GM12878 (cell line): ENCODE measurements at regions not wholly inside any gene's neighbourhood (a gene's known extent, or its start where the extent isn't known, plus 50 kb on each side); places are given as distances from the start of the nearest gene placed in this dataset.

Experiments used
- ATAC-seq: fragments of 200-7000 bp; cut with Tn5 transposase; 3 replicates; pipeline ENCODE4 v1.9.1; 2020; ENCODE audit warnings: mild to moderate bottlenecking, moderate library complexity
- BruUV-seq: library from RNA; stranded (reverse); fragments of 400-500 nt; replicated peaks from 2 replicates; lab custom pipeline; 2021; lab: Mats Ljungman, UMichigan
- CTCF ChIA-PET: fragments of 300-600 bp; sonication (Branson Sonifier 250); formaldehyde crosslinking; extraction: SDS; loops from one replicate; lab custom pipeline; 2021; ENCODE audit warnings: inconsistent platforms; lab: Yijun Ruan, JAX
- POLR2A ChIA-PET: fragments of 350-600 bp; formaldehyde crosslinking; extraction: SDS; loops from one replicate; lab custom pipeline; 2021; ENCODE audit warnings: inconsistent platforms; lab: Charles Lee
- RAD21 ChIA-PET: fragments of 300-600 bp; sonication (Branson Sonifier 250); formaldehyde crosslinking; loops from one replicate; lab custom pipeline; 2023; ENCODE audit warnings: antibody characterized with exemption; ENCODE audit not compliant: unreplicated experiment; lab: Charles Lee
- SMC1A ChIA-PET: fragments of 300-600 bp; sonication (Branson Sonifier 250); formaldehyde crosslinking; loops from one replicate; lab custom pipeline; 2023; ENCODE audit not compliant: unreplicated experiment, uncharacterized antibody; lab: Charles Lee
- DNase-seq: peaks from one replicate; pipeline ENCODE4 v3.0.0-alpha.2; 2011; ENCODE audit warnings: low read depth, low spot score
- FAIRE-seq: peaks from 3 replicates; lab custom pipeline; 2011; peaks lifted over from hg19 to GRCh38; lab: Jason Lieb, UNC
- H2AFZ ChIP-seq: 2 replicates; pipeline ENCODE4 v1.6.0; 2011; ENCODE audit warnings: low read depth, low read length, control low read depth; ENCODE audit not compliant: control insufficient read depth
- H3K27ac ChIP-seq: 2 replicates; pipeline ENCODE4 v1.5.1; 2011; ENCODE audit warnings: control low read depth; ENCODE audit not compliant: control insufficient read depth, insufficient read depth
- H3K27me3 ChIP-seq, 2 experiments: replicated peaks in 1 of 2; 2 replicates each; pipeline versions ENCODE4 v1.6.0 to v1.6.1; 2011; ENCODE audit warnings: low read length in 1 of 2; ENCODE audit not compliant: control insufficient read depth in 2 of 2, insufficient read depth in 2 of 2
- H3K36me3 ChIP-seq, 2 experiments: 2 replicates each; pipeline ENCODE4 v1.5.1; 2011; ENCODE audit warnings: low read length in 1 of 2; ENCODE audit not compliant: control insufficient read depth in 2 of 2, insufficient read depth in 2 of 2
- H3K4me1 ChIP-seq: 2 replicates; pipeline ENCODE4 v1.6.1; 2011; ENCODE audit warnings: mild to moderate bottlenecking, low read length, moderate library complexity, mixed read lengths; ENCODE audit not compliant: control insufficient read depth, insufficient read depth
- H3K4me2 ChIP-seq: 2 replicates; pipeline ENCODE4 v1.6.0; 2011; ENCODE audit warnings: control low read depth; ENCODE audit not compliant: control insufficient read depth, insufficient read depth
- H3K4me3 ChIP-seq: fragments of 200-600 bp; sonication (generic); 2 replicates; pipeline ENCODE4 v1.5.1; 2016
- H3K79me2 ChIP-seq: 2 replicates; pipeline ENCODE4 v1.6.0; 2011; ENCODE audit warnings: low read length; ENCODE audit not compliant: control insufficient read depth, insufficient read depth
- H3K9ac ChIP-seq: 2 replicates; pipeline ENCODE4 v1.8.0; 2011; ENCODE audit warnings: low read length, control low read depth, mixed read lengths; ENCODE audit not compliant: control insufficient read depth, insufficient read depth
- H3K9me3 ChIP-seq: replicated peaks from 3 replicates; pipeline ENCODE4 v1.5.1; 2011; ENCODE audit warnings: mild to moderate bottlenecking, low read length; ENCODE audit not compliant: control insufficient read depth, insufficient read depth
- H4K20me1 ChIP-seq: 2 replicates; pipeline ENCODE4 v1.6.0; 2011; ENCODE audit not compliant: control insufficient read depth, insufficient read depth
- ASH2L ChIP-seq: fragments of 300-600, 200-600 bp; sonication (generic); IDR thresholded peaks from 2 replicates; pipeline ENCODE4 v1.6.1; 2017; ENCODE audit warnings: low read depth, mild to moderate bottlenecking, borderline replicate concordance
- BACH1 ChIP-seq: fragments of 450-650 bp; IDR thresholded peaks from 2 replicates; pipeline ENCODE4 v1.6.1; 2017; ENCODE audit warnings: mild to moderate bottlenecking, borderline replicate concordance
- BCL11A ChIP-seq: IDR thresholded peaks from 2 replicates; pipeline ENCODE4 v1.6.1; 2011; ENCODE audit warnings: low read depth, low read length
- BCL3 ChIP-seq: IDR thresholded peaks from 2 replicates; pipeline ENCODE4 v1.6.1; 2011; ENCODE audit warnings: borderline replicate concordance, low read depth, mild to moderate bottlenecking, moderate library complexity, low read length; ENCODE audit not compliant: insufficient read depth, poor library complexity, severe bottlenecking
- CEBPB ChIP-seq, 2 experiments: fragments of 150-350 bp in 1 of 2; IDR thresholded peaks; 2 replicates each; pipeline ENCODE4 v1.6.1; 2012 to 2014; ENCODE audit warnings: low read depth in 2 of 2, low read length in 2 of 2, borderline replicate concordance in 1 of 2, inconsistent platforms in 1 of 2
- CHD1 ChIP-seq: IDR thresholded peaks from 2 replicates; pipeline ENCODE4 v1.6.1; 2012; ENCODE audit warnings: low read depth, low read length, improper control_type of control experiment
- JUND ChIP-seq: IDR thresholded peaks from 2 replicates; pipeline ENCODE4 v1.6.1; 2012; ENCODE audit warnings: low read depth, mild to moderate bottlenecking, low read length, improper control_type of control experiment, moderate library complexity
- NFXL1 ChIP-seq: fragments of 450-650 bp; IDR thresholded peaks from 2 replicates; pipeline ENCODE4 v1.6.1; 2017; ENCODE audit warnings: antibody characterized with exemption, mild to moderate bottlenecking, borderline replicate concordance
- NR2F1 ChIP-seq: fragments of 450-650 bp; conservative IDR thresholded peaks from 2 replicates; pipeline ENCODE4 v1.6.1; 2017; ENCODE audit warnings: mild to moderate bottlenecking
- POLR2AphosphoS5 ChIP-seq: IDR thresholded peaks from 2 replicates; pipeline ENCODE4 v1.6.1; 2011; ENCODE audit warnings: mild to moderate bottlenecking, low read length, inconsistent platforms
- RAD51 ChIP-seq: fragments of 450-650 bp; IDR thresholded peaks from 2 replicates; pipeline ENCODE4 v1.6.1; 2016; ENCODE audit warnings: moderate library complexity, mild to moderate bottlenecking, inconsistent platforms
- SIX5 ChIP-seq: IDR thresholded peaks from 2 replicates; pipeline ENCODE4 v1.6.1; 2011; ENCODE audit warnings: mild to moderate bottlenecking, low read depth, low read length, moderate library complexity; ENCODE audit not compliant: severe bottlenecking
- SP1 ChIP-seq: IDR thresholded peaks from one replicate; pipeline ENCODE4 v1.6.1; 2011; ENCODE audit warnings: low read depth, low read length
- SREBF2 ChIP-seq: IDR thresholded peaks from 2 replicates; pipeline ENCODE4 v1.6.1; 2012; ENCODE audit warnings: mild to moderate bottlenecking, low read length
- WGBS: methylation state at CpG from one replicate; pipeline ENCODE4 v1.1.6; 2016; ENCODE audit warnings: low lambda C conversion rate; ENCODE audit not compliant: insufficient replicate concordance, insufficient coverage; ENCODE audit errors: missing lambda C conversion rate; 5-methylcytosine and 5-hydroxymethylcytosine counted together
- in situ Hi-C: fragments of 300-500 bp; cut with MboI; formaldehyde crosslinking; loops from 9 replicates; pipeline ENCODE4 v1.14.3; 2018; ENCODE audit warnings: mixed read lengths
- intact Hi-C: fragments of 100-400 bp; cut with micrococcal nuclease; formaldehyde crosslinking; loops from one replicate; pipeline ENCODE4 v1.14.2; 2022; ENCODE audit not compliant: unreplicated experiment
- TF ChIP-seq, protein P1 (sequence below): IDR thresholded peaks from 2 replicates; pipeline ENCODE4 v1.6.1; 2011; ENCODE audit warnings: mild to moderate bottlenecking, low read depth, low read length, moderate library complexity; ENCODE audit not compliant: insufficient replicate concordance
- TF ChIP-seq, protein P2 (sequence below): IDR thresholded peaks from 2 replicates; pipeline ENCODE4 v1.6.1; 2012; ENCODE audit warnings: low read length, inconsistent platforms
- TF ChIP-seq, protein P3 (sequence below): fragments of 450-650 bp; IDR thresholded peaks from 2 replicates; pipeline ENCODE4 v1.6.1; 2016; ENCODE audit warnings: mild to moderate bottlenecking

DNA sequence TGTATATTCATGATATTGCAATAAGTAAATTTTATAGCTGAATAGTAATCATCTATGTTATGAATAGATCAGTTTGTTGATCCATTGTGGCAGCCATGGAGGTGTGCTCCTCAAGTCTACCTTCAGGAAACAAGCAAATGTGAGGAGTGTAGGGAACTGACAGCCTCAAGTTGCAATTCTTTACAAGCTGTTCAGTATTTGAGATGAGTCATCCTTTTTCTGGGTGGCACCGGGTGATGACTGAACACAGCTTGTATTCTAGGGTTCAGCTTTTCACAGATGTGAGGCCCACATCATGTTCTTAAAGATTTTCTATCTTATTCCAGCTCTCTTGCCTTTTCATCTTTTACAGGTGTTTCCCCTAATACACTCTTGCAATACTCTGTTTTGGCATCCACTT lies 452.4 kb downstream of the KCNH5 start (continued):
- TF ChIP-seq SIX5 = no peak
- TF ChIP-seq CHD1 = no peak
- TF ChIP-seq, protein P1, sequence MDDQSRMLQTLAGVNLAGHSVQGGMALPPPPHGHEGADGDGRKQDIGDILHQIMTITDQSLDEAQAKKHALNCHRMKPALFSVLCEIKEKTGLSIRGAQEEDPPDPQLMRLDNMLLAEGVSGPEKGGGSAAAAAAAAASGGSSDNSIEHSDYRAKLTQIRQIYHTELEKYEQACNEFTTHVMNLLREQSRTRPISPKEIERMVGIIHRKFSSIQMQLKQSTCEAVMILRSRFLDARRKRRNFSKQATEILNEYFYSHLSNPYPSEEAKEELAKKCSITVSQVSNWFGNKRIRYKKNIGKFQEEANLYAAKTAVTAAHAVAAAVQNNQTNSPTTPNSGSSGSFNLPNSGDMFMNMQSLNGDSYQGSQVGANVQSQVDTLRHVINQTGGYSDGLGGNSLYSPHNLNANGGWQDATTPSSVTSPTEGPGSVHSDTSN = no peak
- no peak for TF ChIP-seq SREBF2
- no peak for TF ChIP-seq ASH2L
- no peak for TF ChIP-seq BACH1
- TF ChIP-seq, protein P2, sequence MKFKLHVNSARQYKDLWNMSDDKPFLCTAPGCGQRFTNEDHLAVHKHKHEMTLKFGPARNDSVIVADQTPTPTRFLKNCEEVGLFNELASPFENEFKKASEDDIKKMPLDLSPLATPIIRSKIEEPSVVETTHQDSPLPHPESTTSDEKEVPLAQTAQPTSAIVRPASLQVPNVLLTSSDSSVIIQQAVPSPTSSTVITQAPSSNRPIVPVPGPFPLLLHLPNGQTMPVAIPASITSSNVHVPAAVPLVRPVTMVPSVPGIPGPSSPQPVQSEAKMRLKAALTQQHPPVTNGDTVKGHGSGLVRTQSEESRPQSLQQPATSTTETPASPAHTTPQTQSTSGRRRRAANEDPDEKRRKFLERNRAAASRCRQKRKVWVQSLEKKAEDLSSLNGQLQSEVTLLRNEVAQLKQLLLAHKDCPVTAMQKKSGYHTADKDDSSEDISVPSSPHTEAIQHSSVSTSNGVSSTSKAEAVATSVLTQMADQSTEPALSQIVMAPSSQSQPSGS = no peak
- no peak for TF ChIP-seq BCL3

DNA sequence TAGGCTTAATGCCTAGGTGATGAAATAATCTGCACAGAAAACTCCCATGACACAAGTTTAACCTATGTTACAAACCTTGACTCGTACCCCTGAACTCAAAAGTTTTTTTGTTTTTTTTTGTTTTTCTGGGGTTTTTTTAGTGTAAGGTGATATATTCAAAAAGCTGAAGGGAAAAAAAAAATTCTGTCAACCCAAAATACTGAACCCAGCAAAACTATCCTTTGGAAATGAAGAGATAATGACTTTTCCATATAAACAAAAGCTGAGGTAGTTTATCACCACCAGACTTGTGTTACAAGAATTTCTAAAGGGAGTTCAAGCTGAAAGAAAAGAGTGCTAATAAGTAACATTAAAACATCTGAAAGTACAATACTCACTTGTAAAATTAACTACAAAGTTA lies 448.1 kb downstream of the KCNH5 start:
- H3K4me3 ChIP-seq = no peak overlapping the region
- H4K20me1 ChIP-seq = no peaks in the 10 kb centered on the region
- DNase-seq = no peak
- ATAC-seq = no peak
- POLR2A ChIA-PET = no interaction called here
- H3K4me1 ChIP-seq = no peaks in the 10 kb centered on the region
- no peak for FAIRE-seq
- TF ChIP-seq JUND (no peak), CEBPB (IDR thresholded peaks at IDR 0.05; ENCODE audit: borderline replicate concordance in 1 of 2, low read depth in 2 of 2, low read length in 2 of 2) (no peak), POLR2AphosphoS5 (no peak), BCL11A (no peak), RAD51 (no peak), NR2F1 (no peak), SP1 (no peak), NFXL1 (no peak)
- TF ChIP-seq, protein P3, sequence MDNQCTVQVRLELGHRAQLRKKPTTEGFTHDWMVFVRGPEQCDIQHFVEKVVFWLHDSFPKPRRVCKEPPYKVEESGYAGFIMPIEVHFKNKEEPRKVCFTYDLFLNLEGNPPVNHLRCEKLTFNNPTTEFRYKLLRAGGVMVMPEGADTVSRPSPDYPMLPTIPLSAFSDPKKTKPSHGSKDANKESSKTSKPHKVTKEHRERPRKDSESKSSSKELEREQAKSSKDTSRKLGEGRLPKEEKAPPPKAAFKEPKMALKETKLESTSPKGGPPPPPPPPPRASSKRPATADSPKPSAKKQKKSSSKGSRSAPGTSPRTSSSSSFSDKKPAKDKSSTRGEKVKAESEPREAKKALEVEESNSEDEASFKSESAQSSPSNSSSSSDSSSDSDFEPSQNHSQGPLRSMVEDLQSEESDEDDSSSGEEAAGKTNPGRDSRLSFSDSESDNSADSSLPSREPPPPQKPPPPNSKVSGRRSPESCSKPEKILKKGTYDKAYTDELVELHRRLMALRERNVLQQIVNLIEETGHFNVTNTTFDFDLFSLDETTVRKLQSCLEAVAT = no peak
- TF ChIP-seq, all 136 proteins: peak for 0
- in situ Hi-C loops (no loop called here), intact Hi-C loops (no loop called here)
- Histone ChIP-seq H3K27me3 (no peaks in the 10 kb centered on the region), H3K79me2 (no peaks in the 10 kb centered on the region), H3K4me2 (no peak overlapping the region), H3K36me3 (no peaks in the 10 kb centered on the region), H3K9me3 (no peaks in the 10 kb centered on the region), H3K27ac (no peak overlapping the region), H3K9ac (no peak overlapping the region), H2AFZ (no peak overlapping the region)
- CTCF ChIA-PET = no interaction called here
- SMC1A ChIA-PET = no interaction called here
- RAD21 ChIA-PET = no interaction called here
- WGBS = 18% methylated on average over 1 of the region's 1 CpG
- no TSS peak for BruUV-seq
